Vagina (tissue), 2 donors: ENCODE measurements at regions not wholly inside any gene's neighbourhood (a gene's known extent, or its start where the extent isn't known, plus 50 kb on each side); places are given as distances from the start of the nearest gene placed in this dataset.

ENCODE experiments used
- POLR2A ChIP-seq, 2 donors: fragments of 450-650 bp; IDR thresholded peaks; one replicate each; pipeline ENCODE4 v1.6.1; 2017; ENCODE audit warnings: antibody characterized with exemption in 2 of 2, mild to moderate bottlenecking in 2 of 2, moderate library complexity in 2 of 2
- POLR2AphosphoS5 ChIP-seq, 2 donors: sonication (generic); formaldehyde crosslinking; IDR thresholded peaks; one replicate each; pipeline ENCODE4 v1.9.0; 2017; ENCODE audit warnings: antibody characterized with exemption in 2 of 2, mild to moderate bottlenecking in 2 of 2, low read depth in 1 of 2; ENCODE audit not compliant: insufficient read depth in 1 of 2
- TF ChIP-seq, protein P1 (sequence below), 3 experiments: fragments of 450-650 bp in 2 of 3; fragments of 200-600 bp in 1 of 3; sonication (generic) in 1 of 3; IDR thresholded peaks; one replicate each; pipeline ENCODE4 v1.5.1; 2017 to 2019; ENCODE audit warnings: antibody characterized with exemption in 3 of 3, mild to moderate bottlenecking in 2 of 3, moderate library complexity in 2 of 3

DNA sequence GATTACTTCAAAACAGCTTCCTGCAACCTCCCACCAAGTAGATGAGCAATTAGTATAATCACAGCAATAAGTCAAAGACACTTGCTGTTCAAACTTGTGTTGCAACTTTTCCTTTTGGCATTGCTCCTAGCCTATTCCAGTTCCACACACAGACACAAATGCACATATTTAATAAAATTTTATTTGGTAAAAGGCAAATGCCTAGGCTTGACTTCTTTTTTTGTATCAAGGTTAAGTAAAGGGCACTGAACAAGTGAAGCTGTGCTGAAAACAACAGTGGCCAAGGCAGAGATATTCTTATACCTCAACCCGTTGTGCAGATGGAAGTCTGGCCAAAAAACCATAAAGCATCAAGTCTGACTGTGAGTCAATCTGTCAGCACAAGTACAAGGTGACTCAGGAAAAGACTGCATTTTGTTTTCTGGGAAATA lies 708.4 kb upstream of the CITED2 start:
- TF ChIP-seq, protein P1, sequence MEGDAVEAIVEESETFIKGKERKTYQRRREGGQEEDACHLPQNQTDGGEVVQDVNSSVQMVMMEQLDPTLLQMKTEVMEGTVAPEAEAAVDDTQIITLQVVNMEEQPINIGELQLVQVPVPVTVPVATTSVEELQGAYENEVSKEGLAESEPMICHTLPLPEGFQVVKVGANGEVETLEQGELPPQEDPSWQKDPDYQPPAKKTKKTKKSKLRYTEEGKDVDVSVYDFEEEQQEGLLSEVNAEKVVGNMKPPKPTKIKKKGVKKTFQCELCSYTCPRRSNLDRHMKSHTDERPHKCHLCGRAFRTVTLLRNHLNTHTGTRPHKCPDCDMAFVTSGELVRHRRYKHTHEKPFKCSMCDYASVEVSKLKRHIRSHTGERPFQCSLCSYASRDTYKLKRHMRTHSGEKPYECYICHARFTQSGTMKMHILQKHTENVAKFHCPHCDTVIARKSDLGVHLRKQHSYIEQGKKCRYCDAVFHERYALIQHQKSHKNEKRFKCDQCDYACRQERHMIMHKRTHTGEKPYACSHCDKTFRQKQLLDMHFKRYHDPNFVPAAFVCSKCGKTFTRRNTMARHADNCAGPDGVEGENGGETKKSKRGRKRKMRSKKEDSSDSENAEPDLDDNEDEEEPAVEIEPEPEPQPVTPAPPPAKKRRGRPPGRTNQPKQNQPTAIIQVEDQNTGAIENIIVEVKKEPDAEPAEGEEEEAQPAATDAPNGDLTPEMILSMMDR (IDR thresholded peaks at IDR 0.05): no peak
- TF ChIP-seq POLR2A (IDR thresholded peaks at IDR 0.05): no peak
- no peak for TF ChIP-seq POLR2AphosphoS5 (IDR thresholded peaks at IDR 0.05; ENCODE audit: insufficient read depth in 1 of 2, low read depth in 1 of 2)
